ENCODE measurements at regions not wholly inside any gene's neighbourhood (a gene's known extent, or its start where the extent isn't known, plus 50 kb on each side); places are given as distances from the start of the nearest gene placed in this dataset.

GRCh38 chr7:116357781-116358670, 141.5 kb upstream of the CAV2 start:
- TF ChIP-seq NFIC (IDR thresholded peaks at IDR 0.05) (peak; percentile 29; the same call in 1 of the 2 replicates), TEAD4 (IDR thresholded peaks at IDR 0.05) (peak; percentile 63), EGR1 (IDR thresholded peaks at IDR 0.05) (no peak)

- TF ChIP-seq, protein P1, sequence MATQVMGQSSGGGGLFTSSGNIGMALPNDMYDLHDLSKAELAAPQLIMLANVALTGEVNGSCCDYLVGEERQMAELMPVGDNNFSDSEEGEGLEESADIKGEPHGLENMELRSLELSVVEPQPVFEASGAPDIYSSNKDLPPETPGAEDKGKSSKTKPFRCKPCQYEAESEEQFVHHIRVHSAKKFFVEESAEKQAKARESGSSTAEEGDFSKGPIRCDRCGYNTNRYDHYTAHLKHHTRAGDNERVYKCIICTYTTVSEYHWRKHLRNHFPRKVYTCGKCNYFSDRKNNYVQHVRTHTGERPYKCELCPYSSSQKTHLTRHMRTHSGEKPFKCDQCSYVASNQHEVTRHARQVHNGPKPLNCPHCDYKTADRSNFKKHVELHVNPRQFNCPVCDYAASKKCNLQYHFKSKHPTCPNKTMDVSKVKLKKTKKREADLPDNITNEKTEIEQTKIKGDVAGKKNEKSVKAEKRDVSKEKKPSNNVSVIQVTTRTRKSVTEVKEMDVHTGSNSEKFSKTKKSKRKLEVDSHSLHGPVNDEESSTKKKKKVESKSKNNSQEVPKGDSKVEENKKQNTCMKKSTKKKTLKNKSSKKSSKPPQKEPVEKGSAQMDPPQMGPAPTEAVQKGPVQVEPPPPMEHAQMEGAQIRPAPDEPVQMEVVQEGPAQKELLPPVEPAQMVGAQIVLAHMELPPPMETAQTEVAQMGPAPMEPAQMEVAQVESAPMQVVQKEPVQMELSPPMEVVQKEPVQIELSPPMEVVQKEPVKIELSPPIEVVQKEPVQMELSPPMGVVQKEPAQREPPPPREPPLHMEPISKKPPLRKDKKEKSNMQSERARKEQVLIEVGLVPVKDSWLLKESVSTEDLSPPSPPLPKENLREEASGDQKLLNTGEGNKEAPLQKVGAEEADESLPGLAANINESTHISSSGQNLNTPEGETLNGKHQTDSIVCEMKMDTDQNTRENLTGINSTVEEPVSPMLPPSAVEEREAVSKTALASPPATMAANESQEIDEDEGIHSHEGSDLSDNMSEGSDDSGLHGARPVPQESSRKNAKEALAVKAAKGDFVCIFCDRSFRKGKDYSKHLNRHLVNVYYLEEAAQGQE (IDR thresholded peaks at IDR 0.05; ENCODE audit: low read depth) = no peak
- no peak for TF ChIP-seq CEBPB (IDR thresholded peaks at IDR 0.05)
- TF ChIP-seq TEAD4 (IDR thresholded peaks at IDR 0.05) = no peak
- no peak for TF ChIP-seq EP300 (IDR thresholded peaks at IDR 0.05; ENCODE audit: borderline replicate concordance)
- TF ChIP-seq CREB1 (IDR thresholded peaks at IDR 0.05; ENCODE audit: low read depth) = no peak
These were observed 137.8 kb upstream of the CAV2 start for GRCh38 chr7:116361767-116362166.

GRCh38 chr7:116363637-116364432, 135.7 kb upstream of the CAV2 start:
- TF ChIP-seq TAF1 (IDR thresholded peaks at IDR 0.05; ENCODE audit: low read depth) (no peak), ZBTB7A (IDR thresholded peaks at IDR 0.05; ENCODE audit: low read depth) (no peak), EP300 (IDR thresholded peaks at IDR 0.05; ENCODE audit: borderline replicate concordance) (no peak), MAX (IDR thresholded peaks at IDR 0.05) (no peak), FOXM1 (IDR thresholded peaks at IDR 0.05; ENCODE audit: borderline replicate concordance, low read depth) (no peak), CEBPB (IDR thresholded peaks at IDR 0.05) (no peak), TCF12 (IDR thresholded peaks at IDR 0.05; ENCODE audit: low read depth) (no peak), RAD21 (IDR thresholded peaks at IDR 0.05; ENCODE audit: low read depth) (no peak), NFIC (IDR thresholded peaks at IDR 0.05) (no peak), TEAD4 (IDR thresholded peaks at IDR 0.05) (no peak), USF1 (IDR thresholded peaks at IDR 0.05) (no peak), YY1 (IDR thresholded peaks at IDR 0.05; ENCODE audit: low read depth) (no peak), CREB1 (IDR thresholded peaks at IDR 0.05; ENCODE audit: low read depth) (no peak)
- TF ChIP-seq, protein P1 (IDR thresholded peaks at IDR 0.05; ENCODE audit: low read depth) = no peak

GRCh38 chr7:116364469-116364868, 135.1 kb upstream of the CAV2 start:
- no peak for TF ChIP-seq FOXM1 (IDR thresholded peaks at IDR 0.05; ENCODE audit: borderline replicate concordance, low read depth)
- TF ChIP-seq TEAD4 (IDR thresholded peaks at IDR 0.05) = no peak
- no peak for TF ChIP-seq TCF12 (IDR thresholded peaks at IDR 0.05; ENCODE audit: low read depth)
- TF ChIP-seq USF1 (IDR thresholded peaks at IDR 0.05) = no peak
- no peak for TF ChIP-seq NFIC (IDR thresholded peaks at IDR 0.05)
- no peak for TF ChIP-seq CEBPB (IDR thresholded peaks at IDR 0.05)

GRCh38 chr7:116365797-116366196, 133.7 kb upstream of the CAV2 start:
- TF ChIP-seq CREB1 (IDR thresholded peaks at IDR 0.05; ENCODE audit: low read depth) (no peak), EGR1 (IDR thresholded peaks at IDR 0.05) (no peak), TEAD4 (IDR thresholded peaks at IDR 0.05) (no peak), USF1 (IDR thresholded peaks at IDR 0.05) (no peak)
- TF ChIP-seq, protein P1 (IDR thresholded peaks at IDR 0.05; ENCODE audit: low read depth) = no peak

Measured in Ishikawa (cell line).